ENCODE measurements at regions not wholly inside any gene's neighbourhood (a gene's known extent, or its start where the extent isn't known, plus 50 kb on each side); places are given as distances from the start of the nearest gene placed in this dataset.
A peak's percentile ranks its signal among the peaks of the same experiment; 100 is the strongest.

DNA sequence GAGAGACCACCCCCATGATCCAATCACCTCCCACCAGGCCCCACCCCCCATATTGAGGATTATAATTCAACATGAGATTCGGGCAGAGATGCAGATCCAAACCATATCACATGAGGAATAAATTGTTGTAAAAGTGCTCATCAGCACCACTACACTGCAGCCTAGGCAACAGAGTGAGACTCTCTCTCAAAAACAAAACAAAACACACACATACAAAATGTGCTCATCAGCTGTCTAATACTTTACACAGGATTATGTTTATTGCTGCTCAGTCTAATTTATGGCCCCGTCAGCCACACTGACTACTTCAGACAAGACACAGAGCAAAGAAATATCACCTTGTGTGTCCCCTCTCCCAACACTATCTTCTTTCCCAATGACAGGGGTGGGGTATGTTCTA, 72.9 kb upstream of the PPM1J start:
- Histone ChIP-seq H3K27ac (ENCODE audit: extremely low read depth, low read depth, low read length) (no peak overlapping the region), H3K9me3 (ENCODE audit: control insufficient read depth, insufficient read depth, low read depth, low read length) (no peaks in the 10 kb centered on the region), H3K4me3 (ENCODE audit: low read depth, low read length) (no peak overlapping the region), H3K36me3 (ENCODE audit: control insufficient read depth in 2 of 2, insufficient read depth in 1 of 2, low read length in 2 of 2) (no peaks in the 10 kb centered on the region), H3K4me1 (ENCODE audit: control insufficient read depth, insufficient read depth, low read length) (no peaks in the 10 kb centered on the region)
- CTCF ChIA-PET, result interaction anchor here (0.6 to 1.3 kb wide), 4 partner anchors 66 to 73 kb away, joined by 3 to 4 read pairs (median 3); partner anchors contain the start of gene PPM1J
- TF ChIP-seq ZNF16 (tag by site-specific recombination; IDR thresholded peaks at IDR 0.05; ENCODE audit: low read depth), result no peak
- no peak for TF ChIP-seq ZNF510 (tag by site-specific recombination; IDR thresholded peaks at IDR 0.05; ENCODE audit: insufficient replicate concordance)
- TF ChIP-seq BCL11A (tag by site-specific recombination; IDR thresholded peaks at IDR 0.05; ENCODE audit: low read depth), result no peak
- no peak for TF ChIP-seq ZNF311 (tag by site-specific recombination; IDR thresholded peaks at IDR 0.05; ENCODE audit: borderline replicate concordance)
- no peak for TF ChIP-seq KLF1 (tag by site-specific recombination; IDR thresholded peaks at IDR 0.05)
- no peak for TF ChIP-seq ZBTB21 (tag by site-specific recombination; IDR thresholded peaks at IDR 0.05)
- TF ChIP-seq, protein P1, sequence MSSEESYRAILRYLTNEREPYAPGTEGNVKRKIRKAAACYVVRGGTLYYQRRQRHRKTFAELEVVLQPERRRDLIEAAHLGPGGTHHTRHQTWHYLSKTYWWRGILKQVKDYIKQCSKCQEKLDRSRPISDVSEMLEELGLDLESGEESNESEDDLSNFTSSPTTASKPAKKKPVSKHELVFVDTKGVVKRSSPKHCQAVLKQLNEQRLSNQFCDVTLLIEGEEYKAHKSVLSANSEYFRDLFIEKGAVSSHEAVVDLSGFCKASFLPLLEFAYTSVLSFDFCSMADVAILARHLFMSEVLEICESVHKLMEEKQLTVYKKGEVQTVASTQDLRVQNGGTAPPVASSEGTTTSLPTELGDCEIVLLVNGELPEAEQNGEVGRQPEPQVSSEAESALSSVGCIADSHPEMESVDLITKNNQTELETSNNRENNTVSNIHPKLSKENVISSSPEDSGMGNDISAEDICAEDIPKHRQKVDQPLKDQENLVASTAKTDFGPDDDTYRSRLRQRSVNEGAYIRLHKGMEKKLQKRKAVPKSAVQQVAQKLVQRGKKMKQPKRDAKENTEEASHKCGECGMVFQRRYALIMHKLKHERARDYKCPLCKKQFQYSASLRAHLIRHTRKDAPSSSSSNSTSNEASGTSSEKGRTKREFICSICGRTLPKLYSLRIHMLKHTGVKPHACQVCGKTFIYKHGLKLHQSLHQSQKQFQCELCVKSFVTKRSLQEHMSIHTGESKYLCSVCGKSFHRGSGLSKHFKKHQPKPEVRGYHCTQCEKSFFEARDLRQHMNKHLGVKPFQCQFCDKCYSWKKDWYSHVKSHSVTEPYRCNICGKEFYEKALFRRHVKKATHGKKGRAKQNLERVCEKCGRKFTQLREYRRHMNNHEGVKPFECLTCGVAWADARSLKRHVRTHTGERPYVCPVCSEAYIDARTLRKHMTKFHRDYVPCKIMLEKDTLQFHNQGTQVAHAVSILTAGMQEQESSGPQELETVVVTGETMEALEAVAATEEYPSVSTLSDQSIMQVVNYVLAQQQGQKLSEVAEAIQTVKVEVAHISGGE (tag by site-specific recombination; conservative IDR thresholded peaks at IDR 0.05; ENCODE audit: low read depth), result no peak
- POLR2A ChIA-PET, result no interaction called here

DNA sequence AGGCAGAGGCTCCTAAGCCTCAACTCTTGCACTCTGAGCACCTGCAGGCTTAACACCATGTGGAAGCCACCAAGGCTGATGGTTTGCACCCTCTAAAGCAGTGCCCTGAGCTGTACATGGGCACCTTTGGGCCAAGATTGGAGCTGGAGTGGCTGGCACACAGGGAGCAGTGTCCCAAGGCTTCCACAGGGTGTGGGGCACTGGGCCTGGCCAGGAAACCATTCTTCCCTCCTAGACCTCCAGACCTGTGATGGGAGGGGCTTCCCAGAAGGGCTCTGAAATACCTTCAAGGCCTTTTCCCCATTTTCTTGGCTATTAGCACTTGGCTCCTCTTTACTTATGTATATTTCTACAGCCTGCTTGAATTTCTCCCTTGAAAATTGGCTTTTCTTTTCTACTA, 67.9 kb upstream of the PPM1J start:
- ChIA-PET POLR2A (no interaction called here), CTCF (interaction anchor here (1.9 kb wide), 1 partner anchor 22 kb away, joined by 5 read pairs; no protein-coding TSS in a partner anchor)
- Histone ChIP-seq H3K4me1 (ENCODE audit: control insufficient read depth, insufficient read depth, low read length) (no peaks in the 10 kb centered on the region), H3K4me3 (ENCODE audit: low read depth, low read length) (no peak overlapping the region), H3K36me3 (ENCODE audit: control insufficient read depth in 2 of 2, insufficient read depth in 1 of 2, low read length in 2 of 2) (no peaks in the 10 kb centered on the region), H3K27ac (ENCODE audit: extremely low read depth, low read depth, low read length) (no peak overlapping the region), H3K9me3 (ENCODE audit: control insufficient read depth, insufficient read depth, low read depth, low read length) (no peaks in the 10 kb centered on the region)
- TF ChIP-seq ZNF585B (tag by site-specific recombination; IDR thresholded peaks at IDR 0.05), result peak; percentile 87
- no peak for TF ChIP-seq GLIS1 (tag by site-specific recombination; IDR thresholded peaks at IDR 0.05)
- TF ChIP-seq YY1 (tag by site-specific recombination; IDR thresholded peaks at IDR 0.05), result no peak
- no peak for TF ChIP-seq ZNF350 (tag by site-specific recombination; IDR thresholded peaks at IDR 0.05)

DNA sequence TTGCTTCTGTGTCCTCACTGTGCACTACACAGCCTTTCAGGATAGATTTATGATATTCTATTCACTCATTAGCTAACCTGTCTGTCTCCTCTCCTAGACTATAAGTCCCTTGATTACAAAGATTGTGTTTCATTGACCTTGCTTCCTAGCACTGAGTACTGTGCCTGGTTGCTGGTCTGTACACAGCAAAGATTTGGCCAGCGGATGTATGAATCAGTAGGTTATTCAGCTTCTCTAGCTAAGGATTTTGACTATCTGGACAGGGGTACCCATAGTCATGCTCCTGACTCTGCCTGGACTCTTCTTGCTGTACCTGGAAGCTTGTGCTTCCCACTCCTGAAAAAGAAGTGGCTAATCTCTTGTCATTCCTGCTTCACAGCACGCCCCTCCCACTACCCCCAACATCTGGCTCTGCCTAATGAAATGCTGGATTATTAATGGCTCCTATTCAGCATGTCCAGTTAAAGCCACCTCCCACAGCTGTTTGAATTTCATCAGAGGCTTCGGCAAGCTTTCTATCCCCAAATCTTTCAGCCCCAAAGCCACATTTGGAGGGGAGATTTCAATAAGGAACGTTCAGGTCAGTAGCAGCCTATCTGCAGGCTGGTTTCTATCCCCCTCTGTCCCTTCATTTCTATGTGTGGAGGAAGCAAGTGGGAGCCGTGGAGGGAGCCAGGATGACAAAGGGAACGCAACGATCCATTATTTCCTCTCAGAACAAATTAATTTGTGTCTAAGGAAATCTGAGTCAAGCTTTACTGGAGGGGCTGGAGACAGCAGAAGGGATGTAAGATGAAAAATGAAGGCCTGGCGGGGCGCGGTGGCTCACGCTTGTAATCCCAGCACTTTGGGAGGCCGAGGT, 64.8 kb upstream of the PPM1J start:
- Histone ChIP-seq H3K4me1 (ENCODE audit: control insufficient read depth, insufficient read depth, low read length) (no peaks in the 10 kb centered on the region), H3K27ac (ENCODE audit: extremely low read depth, low read depth, low read length) (no peak overlapping the region), H3K4me3 (ENCODE audit: low read depth, low read length) (no peak overlapping the region), H3K9me3 (ENCODE audit: control insufficient read depth, insufficient read depth, low read depth, low read length) (no peaks in the 10 kb centered on the region), H3K36me3 (ENCODE audit: control insufficient read depth in 2 of 2, insufficient read depth in 1 of 2, low read length in 2 of 2) (no peaks in the 10 kb centered on the region)
- ChIA-PET POLR2A (no interaction called here), CTCF (interaction anchor here (0.6 to 1.3 kb wide), 4 partner anchors 23 to 293 kb away, joined by 3 to 6 read pairs (median 4); no protein-coding TSS in a partner anchor)
- TF ChIP-seq, protein P2, sequence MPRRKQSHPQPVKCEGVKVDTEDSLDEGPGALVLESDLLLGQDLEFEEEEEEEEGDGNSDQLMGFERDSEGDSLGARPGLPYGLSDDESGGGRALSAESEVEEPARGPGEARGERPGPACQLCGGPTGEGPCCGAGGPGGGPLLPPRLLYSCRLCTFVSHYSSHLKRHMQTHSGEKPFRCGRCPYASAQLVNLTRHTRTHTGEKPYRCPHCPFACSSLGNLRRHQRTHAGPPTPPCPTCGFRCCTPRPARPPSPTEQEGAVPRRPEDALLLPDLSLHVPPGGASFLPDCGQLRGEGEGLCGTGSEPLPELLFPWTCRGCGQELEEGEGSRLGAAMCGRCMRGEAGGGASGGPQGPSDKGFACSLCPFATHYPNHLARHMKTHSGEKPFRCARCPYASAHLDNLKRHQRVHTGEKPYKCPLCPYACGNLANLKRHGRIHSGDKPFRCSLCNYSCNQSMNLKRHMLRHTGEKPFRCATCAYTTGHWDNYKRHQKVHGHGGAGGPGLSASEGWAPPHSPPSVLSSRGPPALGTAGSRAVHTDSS (tag by site-specific recombination; IDR thresholded peaks at IDR 0.05), result no peak
- TF ChIP-seq, protein P3, sequence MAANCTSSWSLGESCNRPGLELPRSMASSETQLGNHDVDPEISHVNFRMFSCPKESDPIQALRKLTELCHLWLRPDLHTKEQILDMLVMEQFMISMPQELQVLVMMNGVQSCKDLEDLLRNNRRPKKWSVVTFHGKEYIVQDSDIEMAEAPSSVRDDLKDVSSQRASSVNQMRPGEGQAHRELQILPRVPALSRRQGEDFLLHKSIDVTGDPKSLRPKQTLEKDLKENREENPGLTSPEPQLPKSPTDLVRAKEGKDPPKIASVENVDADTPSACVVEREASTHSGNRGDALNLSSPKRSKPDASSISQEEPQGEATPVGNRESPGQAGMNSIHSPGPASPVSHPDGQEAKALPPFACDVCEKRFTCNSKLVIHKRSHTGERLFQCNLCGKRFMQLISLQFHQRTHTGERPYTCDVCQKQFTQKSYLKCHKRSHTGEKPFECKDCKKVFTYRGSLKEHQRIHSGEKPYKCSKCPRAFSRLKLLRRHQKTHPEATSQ (tag by site-specific recombination; IDR thresholded peaks at IDR 0.05), result no peak
- no peak for TF ChIP-seq ZNF768 (tag by site-specific recombination; IDR thresholded peaks at IDR 0.05)
- TF ChIP-seq ZNF629 (tag by site-specific recombination; IDR thresholded peaks at IDR 0.05), result no peak
- TF ChIP-seq SP3 (tag by site-specific recombination; IDR thresholded peaks at IDR 0.05), result no peak
- no peak for TF ChIP-seq YY1 (tag by site-specific recombination; IDR thresholded peaks at IDR 0.05)
- no peak for TF ChIP-seq ZNF423 (tag by site-specific recombination; IDR thresholded peaks at IDR 0.05)

Measured in HEK293 (cell line).